Neural progenitor cell (in vitro differentiated cells): ENCODE measurements at regions not wholly inside any gene's neighbourhood (a gene's known extent, or its start where the extent isn't known, plus 50 kb on each side); places are given as distances from the start of the nearest gene placed in this dataset.

Experiments used
- DNase-seq: peaks from one replicate; pipeline ENCODE4 v3.0.0-alpha.2; 2016; ENCODE audit warnings: low spot score
- H2AFZ ChIP-seq: fragments of 200-600 bp; sonication (generic); replicated peaks from 2 replicates; pipeline ENCODE4 v1.6.1; 2016; ENCODE audit warnings: antibody characterized with exemption
- H3F3A ChIP-seq: fragments of 200-600 bp; sonication (generic); 2 replicates; pipeline ENCODE4 v1.6.1; 2016; ENCODE audit warnings: antibody characterized with exemption, low read depth
- H3K27ac ChIP-seq: fragments of 200-600 bp; sonication (generic); 2 replicates; pipeline ENCODE4 v1.5.1; 2016; ENCODE audit warnings: mild to moderate bottlenecking
- H3K27me3 ChIP-seq: fragments of 200-600 bp; sonication (generic); 2 replicates; pipeline ENCODE4 v1.6.1; 2016; ENCODE audit warnings: mild to moderate bottlenecking, moderate library complexity
- H3K36me3 ChIP-seq: fragments of 200-600 bp; sonication (generic); 2 replicates; pipeline ENCODE4 v1.5.1; 2016
- H3K4me1 ChIP-seq: fragments of 200-600 bp; sonication (generic); 2 replicates; pipeline ENCODE4 v1.6.1; 2016; ENCODE audit warnings: mixed run types
- H3K4me2 ChIP-seq: fragments of 200-600 bp; sonication (generic); 2 replicates; pipeline ENCODE4 v1.6.1; 2016
- H3K4me3 ChIP-seq: fragments of 200-600 bp; sonication (generic); 2 replicates; pipeline ENCODE4 v1.5.1; 2016
- H3K79me2 ChIP-seq: fragments of 200-600 bp; sonication (generic); 2 replicates; pipeline ENCODE4 v1.6.1; 2016; ENCODE audit warnings: low read depth
- H3K9ac ChIP-seq: fragments of 200-600 bp; sonication (generic); 2 replicates; pipeline ENCODE4 v1.6.1; 2016
- H3K9me3 ChIP-seq: fragments of 200-600 bp; sonication (generic); 2 replicates; pipeline ENCODE4 v1.5.1; 2016; ENCODE audit warnings: low read depth
- H4K20me1 ChIP-seq: fragments of 200-600 bp; sonication (generic); 2 replicates; pipeline ENCODE4 v1.6.1; 2016; ENCODE audit warnings: low read depth
- H3K27ac Mint-ChIP-seq: 3 replicates; pipeline ENCODE4 v1.8.0; 2021; ENCODE audit warnings: mixed read lengths
- H3K27me3 Mint-ChIP-seq: 2 replicates; pipeline ENCODE4 v1.8.0; 2022; ENCODE audit warnings: low read depth, mild to moderate bottlenecking, inconsistent platforms, moderate library complexity, mixed read lengths; ENCODE audit not compliant: insufficient read depth
- H3K36me3 Mint-ChIP-seq: 3 replicates; pipeline ENCODE4 v1.8.0; 2021; ENCODE audit warnings: mixed read lengths
- H3K4me1 Mint-ChIP-seq: 3 replicates; pipeline ENCODE4 v1.8.0; 2021; ENCODE audit warnings: mixed read lengths
- H3K4me3 Mint-ChIP-seq: 3 replicates; pipeline ENCODE4 v1.8.0; 2021; ENCODE audit warnings: mild to moderate bottlenecking, moderate library complexity, mixed read lengths
- H3K9me3 Mint-ChIP-seq: 3 replicates; pipeline ENCODE4 v1.8.0; 2020; ENCODE audit warnings: mixed read lengths
- CTCF ChIP-seq: fragments of 200-600 bp; sonication (generic); IDR thresholded peaks from 2 replicates; pipeline ENCODE4 v1.5.1; 2017; ENCODE audit warnings: antibody characterized with exemption, mild to moderate bottlenecking
- EZH2 ChIP-seq: fragments of 200-600 bp; sonication (generic); IDR thresholded peaks from 2 replicates; pipeline ENCODE4 v1.6.1; 2017; ENCODE audit warnings: antibody characterized with exemption, mild to moderate bottlenecking, moderate library complexity
- EZH2phosphoT487 ChIP-seq: fragments of 200-600 bp; sonication (generic); IDR thresholded peaks from 2 replicates; pipeline ENCODE4 v1.6.1; 2017; ENCODE audit warnings: antibody characterized with exemption

- Histone ChIP-seq H3K27ac (no peak overlapping the region), H3K27me3 (no peaks in the 10 kb centered on the region), H2AFZ (no peak overlapping the region), H3K4me3 (no peak overlapping the region), H3K4me2 (no peak overlapping the region), H3K9ac (no peak overlapping the region), H3K4me1 (peaks cover 10% of the 10 kb centered on the region), H3K36me3 (no peaks in the 10 kb centered on the region), H3K9me3 (no peaks in the 10 kb centered on the region), H3K79me2 (no peaks in the 10 kb centered on the region), H4K20me1 (no peaks in the 10 kb centered on the region), H3F3A (no peaks in the 10 kb centered on the region)
- peaks cover 9% of the 10 kb centered on the region for H3K9me3 Mint-ChIP-seq
- H3K27ac Mint-ChIP-seq: no peak overlapping the region
- H3K4me1 Mint-ChIP-seq: peaks cover 6% of the 10 kb centered on the region
- H3K36me3 Mint-ChIP-seq: no peaks in the 10 kb centered on the region
- TF ChIP-seq CTCF: no peak
- no peak for TF ChIP-seq EZH2phosphoT487
- no peak for TF ChIP-seq EZH2
- no peak for DNase-seq
- peaks cover 2% of the 10 kb centered on the region for H3K27me3 Mint-ChIP-seq
- no peak overlapping the region for H3K4me3 Mint-ChIP-seq
Measured at GRCh38 chr18:66078925-66079800, 328.4 kb downstream of the CDH7 start.

GRCh38 chr18:66077066-66077465, 326.3 kb downstream of the CDH7 start:
- Histone ChIP-seq H2AFZ (no peak overlapping the region), H3K4me2 (no peak overlapping the region), H3F3A (no peaks in the 10 kb centered on the region), H3K36me3 (no peaks in the 10 kb centered on the region), H3K79me2 (no peaks in the 10 kb centered on the region), H3K27ac (no peak overlapping the region), H3K9ac (no peak overlapping the region), H3K4me1 (peaks cover 10% of the 10 kb centered on the region), H4K20me1 (no peaks in the 10 kb centered on the region), H3K9me3 (peaks cover 4% of the 10 kb centered on the region), H3K4me3 (no peak overlapping the region), H3K27me3 (no peaks in the 10 kb centered on the region)
- H3K9me3 Mint-ChIP-seq: peaks cover 24% of the 10 kb centered on the region
- H3K27ac Mint-ChIP-seq: no peak overlapping the region
- H3K27me3 Mint-ChIP-seq: peaks cover 4% of the 10 kb centered on the region
- H3K4me3 Mint-ChIP-seq: no peak overlapping the region
- TF ChIP-seq EZH2phosphoT487 (no peak), CTCF (no peak), EZH2 (no peak)
- no peak for DNase-seq
- peaks cover 6% of the 10 kb centered on the region for H3K4me1 Mint-ChIP-seq
- H3K36me3 Mint-ChIP-seq: no peaks in the 10 kb centered on the region

DNA sequence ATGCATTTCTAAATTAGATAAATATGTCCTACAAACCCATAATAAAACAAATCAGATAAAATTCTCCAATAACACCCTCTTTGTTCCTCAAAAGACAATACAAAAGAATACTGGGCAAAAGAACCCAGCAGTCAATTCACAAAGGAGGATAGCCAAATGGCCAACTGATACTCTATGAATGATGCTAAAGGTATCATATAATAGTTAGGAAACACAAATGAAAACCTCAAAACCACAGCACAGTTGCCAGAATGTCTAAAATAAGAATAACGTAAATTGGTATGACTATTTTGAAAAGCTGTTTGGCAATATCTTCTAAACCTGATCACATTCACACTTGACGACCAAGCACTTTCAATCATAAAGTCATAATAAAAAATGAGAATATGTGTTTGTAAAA, 315.4 kb downstream of the CDH7 start:
- H3K4me2 ChIP-seq: no peak overlapping the region
- no peak overlapping the region for H2AFZ ChIP-seq
- TF ChIP-seq EZH2 (no peak), EZH2phosphoT487 (no peak), CTCF (no peak)
- H3K4me1 ChIP-seq: no peaks in the 10 kb centered on the region
- Mint-ChIP-seq H3K36me3 (no peaks in the 10 kb centered on the region), H3K9me3 (peaks cover 2% of the 10 kb centered on the region), H3K27me3 (no peaks in the 10 kb centered on the region), H3K27ac (no peak overlapping the region), H3K4me3 (no peak overlapping the region), H3K4me1 (no peaks in the 10 kb centered on the region)
- H3K4me3 ChIP-seq: no peak overlapping the region
- H3K9me3 ChIP-seq: no peaks in the 10 kb centered on the region
- H3K27ac ChIP-seq: no peak overlapping the region
- H3K36me3 ChIP-seq: no peaks in the 10 kb centered on the region
- no peaks in the 10 kb centered on the region for H3F3A ChIP-seq
- DNase-seq: no peak
- no peaks in the 10 kb centered on the region for H3K27me3 ChIP-seq
- no peak overlapping the region for H3K9ac ChIP-seq
- no peaks in the 10 kb centered on the region for H3K79me2 ChIP-seq
- H4K20me1 ChIP-seq: no peaks in the 10 kb centered on the region
